NCI-H2227 treated with DMSO at 0.1 percent for 48 hours (cell line): ENCODE measurements at regions not wholly inside any gene's neighbourhood (a gene's known extent, or its start where the extent isn't known, plus 50 kb on each side); places are given as distances from the start of the nearest gene placed in this dataset.

Source experiments
- DNase-seq: peaks from one replicate; lab custom pipeline; 2025; lab: John Stamatoyannopoulos, UW

DNA sequence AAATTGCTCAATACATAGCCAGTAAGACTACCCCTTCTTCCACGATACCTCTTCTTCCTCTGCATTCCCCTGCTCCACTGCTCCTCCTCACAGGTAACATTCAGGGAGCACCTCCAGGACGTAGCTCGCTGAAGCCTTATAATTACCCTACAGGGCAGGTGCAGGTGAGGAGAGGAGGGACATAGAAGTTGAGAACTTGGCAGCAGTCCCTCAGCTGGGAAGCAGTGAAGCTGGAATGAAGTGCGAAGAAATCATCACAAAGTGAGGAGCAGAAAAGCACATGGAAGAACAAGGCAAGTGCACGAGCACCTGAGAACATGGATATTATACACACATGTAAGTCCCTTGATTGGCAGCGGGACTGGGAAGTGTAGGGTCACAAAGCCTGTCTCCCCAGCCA lies 118.2 kb downstream of the HSD17B3 start:
- no peak for DNase-seq

DNA sequence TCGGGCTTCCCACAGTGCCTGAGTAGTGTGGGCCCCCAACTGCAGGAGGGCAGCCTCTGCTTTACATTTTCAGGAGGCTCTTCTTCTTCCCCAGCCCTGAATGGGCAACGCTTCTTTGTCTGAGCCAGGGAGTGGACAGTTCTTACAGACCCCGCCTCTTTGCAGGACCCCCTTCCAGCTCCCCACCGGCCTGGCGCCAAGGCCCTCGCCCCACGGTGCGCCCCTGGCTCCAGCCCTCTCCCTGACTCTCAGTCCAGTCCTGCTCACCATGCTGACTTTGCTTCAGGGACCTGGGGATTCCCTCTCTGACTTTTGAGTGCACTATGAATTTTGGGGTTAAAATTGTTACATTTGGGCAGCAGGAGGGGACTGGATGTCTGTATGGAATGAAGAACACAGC lies 123.8 kb downstream of the HSD17B3 start:
- DNase-seq: no peak

DNA sequence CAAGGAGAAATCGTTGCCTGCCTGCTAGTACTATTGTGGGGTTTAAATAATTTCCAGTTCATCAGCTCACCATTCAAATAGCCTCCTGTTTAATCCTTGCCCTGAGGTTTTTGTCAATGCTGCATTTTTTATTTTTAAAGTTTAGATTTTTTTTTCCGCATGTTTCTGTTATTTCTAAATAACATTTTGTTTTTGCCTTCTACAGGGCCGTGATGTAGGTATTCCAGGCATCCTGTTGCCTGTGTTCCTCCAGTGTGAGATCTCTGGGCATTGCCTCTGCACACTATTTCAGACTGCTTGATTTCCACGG lies 124.3 kb downstream of the HSD17B3 start:
- no peak for DNase-seq

DNA sequence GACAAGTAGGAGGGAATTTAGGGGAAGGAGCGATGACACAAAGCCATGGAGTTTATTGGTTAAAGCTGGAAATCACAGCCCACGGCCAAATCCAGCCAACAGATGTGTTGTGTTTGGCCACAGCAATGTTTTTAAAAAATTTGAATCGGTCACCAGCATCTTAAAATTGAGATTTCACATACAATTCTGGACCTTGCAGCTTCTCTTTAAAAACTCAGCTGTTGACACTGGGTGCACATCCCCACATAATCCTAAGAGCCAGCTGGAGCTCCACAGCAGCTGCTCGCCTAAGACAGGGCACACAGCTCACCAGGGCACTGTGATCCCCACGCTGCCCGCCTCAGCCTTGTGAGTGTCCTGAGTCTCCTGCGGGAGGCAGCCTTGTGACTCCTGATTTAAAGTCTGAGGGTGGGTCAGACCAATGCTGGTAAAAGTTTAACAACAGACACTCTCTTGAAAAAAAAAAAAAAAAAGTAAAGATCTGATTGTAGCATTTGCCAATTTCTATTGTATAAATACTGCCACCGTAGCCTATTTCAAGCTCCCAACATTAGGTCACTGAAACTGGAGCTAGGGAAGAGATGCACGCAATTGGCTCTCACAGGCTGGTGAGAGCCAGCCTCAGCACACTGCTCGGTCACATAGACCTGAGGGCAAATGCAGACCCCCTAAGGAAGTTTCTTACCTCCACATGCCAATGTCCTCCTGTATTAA lies 124.8 kb downstream of the HSD17B3 start:
- DNase-seq: no peak

DNA sequence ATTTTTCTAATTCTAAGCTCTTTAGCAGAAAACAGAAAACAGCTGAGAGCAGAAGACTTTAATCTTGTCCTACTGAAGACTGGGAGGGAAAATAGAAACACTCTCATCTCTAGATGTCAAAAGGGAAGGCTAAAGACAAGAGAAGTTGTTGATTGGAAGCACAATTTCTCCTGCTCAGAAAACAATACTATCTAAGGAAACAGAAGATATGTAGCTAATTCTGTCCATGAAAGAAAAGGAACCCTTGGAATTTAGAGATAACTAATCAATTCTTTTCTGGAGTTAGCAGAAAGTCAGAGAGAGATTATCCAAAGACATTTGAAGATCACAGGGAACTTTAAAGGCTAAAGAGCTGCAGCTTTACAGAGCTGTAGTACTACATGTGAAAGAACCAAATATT lies 126.2 kb downstream of the HSD17B3 start:
- DNase-seq: no peak

DNA sequence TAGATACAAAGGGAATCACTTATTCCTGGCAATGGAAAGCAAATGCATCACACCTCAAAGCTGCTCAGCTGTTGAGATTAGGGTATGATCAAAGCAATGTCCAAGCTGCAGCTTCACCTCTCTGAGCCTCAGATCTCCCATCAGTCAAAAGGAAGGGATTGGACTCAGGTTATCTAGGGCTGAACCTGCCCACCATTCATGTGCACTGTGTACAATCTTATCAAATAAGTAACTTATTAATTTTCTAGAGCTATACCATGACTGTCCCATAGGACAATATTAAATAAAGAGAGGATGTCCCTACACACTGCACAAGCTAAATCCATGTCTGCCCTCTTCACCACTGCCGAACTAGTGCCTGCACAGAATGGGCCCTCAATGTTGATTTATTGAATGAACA lies 127.0 kb downstream of the HSD17B3 start:
- no peak for DNase-seq

DNA sequence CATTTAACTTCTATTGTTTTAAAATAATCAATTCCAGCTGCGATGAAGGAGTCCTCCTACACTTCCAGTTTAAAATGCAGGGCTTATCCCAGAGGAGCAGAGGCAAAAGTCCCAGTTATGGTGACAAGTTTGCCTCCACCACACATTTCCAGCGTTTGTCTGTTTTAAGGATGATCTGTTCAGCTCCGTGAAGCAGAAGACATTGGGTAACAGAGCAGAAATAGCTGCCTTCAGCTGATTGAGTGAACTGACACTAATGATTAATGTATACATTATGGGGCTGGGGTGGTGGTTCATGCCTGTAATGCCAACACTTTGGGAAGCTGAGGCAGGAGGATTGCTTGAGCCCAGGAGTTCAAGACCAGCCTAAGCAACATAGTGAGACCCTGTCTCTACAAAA lies 127.6 kb downstream of the HSD17B3 start:
- DNase-seq: no peak

DNA sequence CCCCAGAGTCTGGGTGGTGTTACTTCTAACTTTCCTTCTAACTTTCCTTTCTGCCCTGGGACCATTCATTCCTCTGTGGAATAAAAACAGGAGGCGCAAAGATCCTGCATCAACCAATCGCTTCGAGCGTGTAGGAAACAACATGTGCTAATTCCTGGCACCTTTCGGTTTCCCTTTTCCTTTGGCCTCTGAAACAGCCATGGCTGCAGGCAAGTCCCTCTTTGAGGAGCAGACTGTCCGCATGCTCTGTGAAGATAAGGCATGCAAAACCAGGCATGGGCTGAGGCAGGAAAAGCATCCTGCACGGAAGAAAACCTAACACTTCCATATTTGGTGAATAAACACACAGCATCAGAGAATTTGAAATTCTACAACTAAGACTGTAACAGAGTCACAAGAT lies 128.3 kb downstream of the HSD17B3 start:
- no peak for DNase-seq

DNA sequence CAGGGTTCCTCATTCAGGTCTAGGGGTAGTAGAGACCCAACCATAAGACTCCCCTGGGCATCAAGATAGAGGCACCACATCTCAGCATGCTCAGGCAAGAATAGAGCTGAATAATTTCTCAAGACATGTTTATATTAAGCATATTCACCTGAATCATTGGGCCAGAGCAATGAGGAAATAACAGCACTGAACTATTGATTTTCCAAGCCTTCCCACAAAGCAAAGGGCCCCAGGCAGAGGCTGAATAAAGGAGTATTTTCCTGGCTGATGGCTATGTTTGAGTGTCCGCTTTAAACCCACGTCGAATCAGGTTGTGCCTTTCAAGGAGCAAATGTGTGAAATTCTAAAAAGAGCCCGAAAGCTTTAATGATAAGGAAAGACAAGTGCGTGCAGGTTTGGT lies 129.2 kb downstream of the HSD17B3 start:
- DNase-seq: no peak

DNA sequence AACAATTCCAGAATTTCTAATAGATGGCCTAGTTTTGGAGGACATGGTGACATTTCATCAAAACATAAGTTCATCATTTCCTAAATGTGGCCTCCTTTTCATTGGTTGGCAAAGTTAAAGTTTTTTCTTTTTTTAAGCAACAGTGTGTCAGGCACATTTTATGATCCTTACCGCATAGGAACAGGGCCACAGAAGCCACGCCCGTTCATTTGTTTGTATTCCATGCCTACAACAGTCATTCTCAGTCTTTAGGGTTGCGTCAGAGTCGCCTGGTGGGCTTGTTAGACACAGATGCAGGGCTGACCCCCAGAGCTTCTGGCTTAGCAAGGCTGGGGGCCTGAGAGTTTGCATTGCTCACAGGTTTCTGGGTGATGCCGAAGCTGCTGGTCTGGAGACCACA lies 130.2 kb downstream of the HSD17B3 start:
- DNase-seq: no peak

DNA sequence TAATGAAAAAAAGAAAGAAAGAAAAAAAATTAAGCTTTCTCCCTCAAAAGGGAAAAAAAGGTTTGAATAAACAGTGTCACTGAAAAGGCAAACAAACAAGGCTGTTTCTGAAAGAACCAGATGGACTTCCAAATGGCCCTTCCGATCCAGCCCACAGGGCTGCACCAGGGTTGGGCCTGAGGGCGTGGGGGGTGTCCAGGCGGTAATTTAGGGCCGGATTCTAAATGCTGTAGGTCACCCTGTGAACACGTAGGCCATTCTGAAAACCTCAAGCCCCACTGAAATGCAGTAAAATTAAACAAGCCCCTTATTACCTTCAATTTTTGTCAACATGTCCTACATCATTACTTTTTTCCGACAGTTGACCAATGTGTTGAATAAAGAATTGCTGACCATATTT lies 132.1 kb downstream of the HSD17B3 start:
- no peak for DNase-seq

DNA sequence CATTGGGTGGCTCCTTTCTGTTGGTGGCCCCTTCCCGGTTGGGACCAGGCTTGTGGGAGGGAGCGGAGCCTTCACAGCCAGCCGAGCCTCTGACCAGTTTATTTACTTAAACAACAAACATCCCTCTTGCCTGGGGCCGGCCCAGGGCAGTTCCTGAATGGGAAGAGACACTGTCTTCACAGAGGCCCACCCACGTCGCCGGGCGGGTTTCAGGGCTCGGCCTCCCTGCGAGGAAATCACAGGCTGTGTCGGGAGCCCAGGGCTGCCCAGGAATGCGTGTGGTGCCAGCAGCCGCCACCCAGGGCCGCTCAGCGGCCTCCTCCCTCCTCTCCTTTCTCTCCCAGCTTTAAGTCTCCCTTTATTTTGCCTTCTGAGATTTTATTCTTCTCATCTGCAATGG lies 132.5 kb downstream of the HSD17B3 start:
- DNase-seq: peak; percentile 8

DNA sequence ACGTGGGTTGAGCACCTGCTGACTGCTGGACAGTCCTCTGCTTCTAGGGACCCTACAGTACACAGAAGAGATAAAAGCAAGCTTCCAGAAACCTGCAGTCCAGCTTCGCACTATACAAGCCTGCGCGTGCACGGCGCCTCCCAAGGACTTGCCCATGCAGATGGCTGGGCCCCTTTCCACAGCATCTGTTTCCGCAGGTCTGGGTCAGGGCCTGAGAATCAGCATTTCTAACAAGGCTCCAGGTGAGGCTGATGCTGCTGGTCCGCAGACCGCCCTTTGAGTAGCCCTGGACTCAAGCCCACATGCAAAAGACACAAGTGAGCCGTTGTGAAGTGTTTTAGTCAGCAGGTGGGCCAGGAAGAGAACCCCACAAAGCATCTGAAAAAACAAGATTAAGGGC lies 133.1 kb downstream of the HSD17B3 start:
- no peak for DNase-seq

DNA sequence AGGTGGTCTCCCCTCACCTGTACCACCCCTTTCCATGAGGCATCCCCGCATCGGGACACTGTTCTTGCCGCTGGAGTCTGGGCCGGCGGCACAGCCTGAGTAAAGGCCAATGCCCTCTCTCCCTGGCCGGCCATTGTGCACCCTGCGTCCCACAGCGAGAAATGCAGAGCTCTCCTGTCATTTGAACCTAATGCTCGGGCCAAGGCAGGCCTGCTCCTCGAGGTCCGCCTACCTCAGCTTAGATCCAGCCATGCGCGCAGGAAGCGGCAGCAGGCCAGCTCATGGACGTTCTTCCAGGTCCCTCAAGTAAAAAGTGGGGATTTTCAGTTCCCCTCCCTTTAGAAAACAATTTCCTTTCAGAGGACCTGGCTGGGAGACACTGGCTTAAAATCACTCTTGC lies 135.0 kb downstream of the HSD17B3 start:
- DNase-seq: no peak

DNA sequence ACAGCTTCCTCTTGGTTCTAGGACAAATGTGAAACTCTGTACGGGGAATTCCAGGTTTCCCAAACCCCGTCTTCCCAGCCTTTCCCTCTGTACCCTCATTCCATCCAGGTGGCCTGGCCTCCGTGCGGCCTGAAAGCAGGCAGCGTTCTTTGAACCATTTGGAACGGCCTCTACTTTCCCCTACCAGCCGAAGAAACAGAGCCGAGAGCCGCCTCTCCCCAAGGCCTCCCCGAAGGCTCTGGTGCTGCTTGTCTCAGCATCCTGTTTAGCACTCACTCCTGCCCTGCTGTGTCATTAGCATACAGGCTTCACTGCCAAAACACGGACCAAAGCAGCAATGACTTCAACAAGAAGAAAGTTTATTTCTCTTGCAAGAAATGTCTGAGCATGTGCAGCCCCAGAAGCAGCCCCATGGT lies 137.7 kb downstream of the HSD17B3 start:
- no peak for DNase-seq

DNA sequence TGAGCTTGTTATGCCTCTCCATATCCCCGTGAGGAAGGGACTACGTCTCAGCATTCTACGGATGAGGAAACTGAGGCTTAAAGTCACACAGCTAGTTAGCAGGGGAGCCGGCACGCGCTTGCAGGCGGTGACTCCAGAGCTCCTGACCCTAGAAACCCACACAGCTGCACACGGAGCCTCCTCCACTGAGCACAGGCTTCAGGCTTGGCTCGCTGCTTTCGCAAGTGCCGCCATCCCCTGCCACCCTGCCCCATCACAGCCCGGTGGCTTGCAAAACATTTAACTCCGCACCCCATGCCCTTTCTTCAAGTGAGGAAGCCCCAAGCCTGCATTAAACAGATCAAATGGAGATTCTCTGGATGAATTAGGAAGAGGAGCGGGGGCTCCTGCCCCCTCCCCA lies 138.3 kb downstream of the HSD17B3 start:
- DNase-seq: no peak

DNA sequence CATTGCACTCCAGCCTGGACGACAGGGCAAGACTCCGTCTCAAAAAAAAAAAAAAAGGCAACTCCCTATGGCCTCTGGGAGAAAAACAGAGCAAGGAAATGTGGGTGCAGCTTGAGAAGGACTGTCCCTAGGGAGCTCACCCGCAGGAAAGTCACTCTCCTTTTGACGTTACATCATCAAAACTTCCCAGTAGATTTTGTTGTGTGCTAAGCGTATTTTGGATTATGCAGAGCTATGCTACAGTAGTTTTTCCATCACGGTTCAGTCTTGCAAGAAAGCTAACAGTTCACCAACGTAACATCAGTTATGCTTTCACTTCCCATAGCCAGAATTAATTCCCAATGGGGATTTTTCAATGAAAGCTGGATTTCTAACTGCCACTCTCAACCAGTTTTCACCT lies 138.8 kb downstream of the HSD17B3 start:
- no peak for DNase-seq

DNA sequence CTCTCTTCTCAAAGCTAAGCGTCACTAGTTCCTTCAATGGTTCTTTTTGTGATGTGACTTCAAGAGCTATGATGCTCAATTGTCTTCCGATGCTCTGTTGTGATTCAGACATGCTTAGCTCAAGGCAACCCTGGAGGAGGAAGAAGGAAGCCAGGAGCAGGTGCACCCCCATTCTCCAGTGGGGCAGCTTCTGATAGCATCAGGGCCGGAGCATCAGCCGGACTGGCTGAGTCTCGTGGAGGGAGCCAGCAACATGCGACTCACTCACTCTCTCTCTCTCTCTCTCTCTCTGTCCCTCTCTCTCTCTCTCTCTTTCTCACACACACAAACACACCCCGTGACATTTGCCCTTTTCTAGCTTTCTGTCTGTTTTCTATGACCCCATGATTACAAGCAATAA lies 140.2 kb downstream of the HSD17B3 start:
- DNase-seq: no peak

DNA sequence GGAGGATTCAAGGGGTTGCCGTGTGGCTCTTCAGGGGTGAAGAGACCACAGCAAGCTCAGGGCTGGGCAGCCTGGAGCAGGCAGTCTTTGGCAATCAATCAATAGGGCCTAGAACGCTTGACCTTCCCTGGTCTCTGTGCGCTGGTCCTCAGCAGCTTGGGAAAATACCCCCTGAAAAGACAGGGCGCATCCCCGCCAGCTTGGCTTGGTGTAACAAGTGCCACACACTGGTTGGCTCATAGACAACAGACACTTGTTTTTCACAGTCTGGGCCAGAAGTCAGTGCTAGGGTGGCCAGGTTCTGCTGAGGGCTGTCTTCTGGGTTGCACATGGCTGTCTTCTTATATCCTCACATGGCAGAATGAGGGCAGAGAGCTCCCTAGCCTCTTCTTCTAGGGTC lies 141.1 kb downstream of the HSD17B3 start:
- no peak for DNase-seq

DNA sequence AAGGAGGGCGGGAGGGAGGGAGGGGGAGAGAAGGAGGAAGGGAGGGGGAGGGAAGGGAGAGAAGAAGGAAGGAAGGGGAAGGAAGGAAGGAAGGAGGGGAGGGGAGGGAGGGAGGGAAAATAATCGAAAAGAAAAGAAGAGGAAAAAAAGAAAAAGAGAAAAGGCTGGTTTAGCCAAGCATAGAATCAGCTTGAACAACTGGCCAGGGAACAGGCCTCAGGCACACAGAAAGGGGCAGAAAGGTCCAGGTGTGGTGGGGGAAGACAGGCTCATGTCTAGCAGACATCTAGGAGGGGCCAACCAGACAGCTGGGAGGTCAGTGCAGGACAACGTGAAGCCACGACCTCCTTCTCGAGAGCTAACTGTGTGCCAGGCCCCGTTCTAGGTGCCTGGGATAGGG lies 141.8 kb downstream of the HSD17B3 start:
- DNase-seq: no peak

DNA sequence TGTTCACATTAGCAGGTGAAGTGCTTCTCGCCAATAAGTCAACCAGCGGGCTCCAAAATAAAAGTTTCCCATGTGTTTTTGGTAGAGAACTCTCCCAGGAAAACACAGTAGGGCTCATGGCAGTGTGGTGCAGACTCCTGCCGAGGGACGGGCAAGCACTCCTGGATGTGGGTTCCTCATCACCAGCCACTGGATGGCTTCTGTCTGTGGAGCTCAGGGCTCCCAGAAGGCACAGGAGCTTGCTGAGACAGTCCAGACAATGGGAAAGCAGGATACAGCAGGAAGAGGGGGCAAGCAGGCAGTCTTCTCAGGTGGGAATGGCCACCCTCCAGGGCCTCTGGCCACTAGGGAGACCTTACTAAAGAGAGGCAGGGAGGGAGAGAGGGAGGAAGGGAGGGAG lies 142.4 kb downstream of the HSD17B3 start:
- no peak for DNase-seq

DNA sequence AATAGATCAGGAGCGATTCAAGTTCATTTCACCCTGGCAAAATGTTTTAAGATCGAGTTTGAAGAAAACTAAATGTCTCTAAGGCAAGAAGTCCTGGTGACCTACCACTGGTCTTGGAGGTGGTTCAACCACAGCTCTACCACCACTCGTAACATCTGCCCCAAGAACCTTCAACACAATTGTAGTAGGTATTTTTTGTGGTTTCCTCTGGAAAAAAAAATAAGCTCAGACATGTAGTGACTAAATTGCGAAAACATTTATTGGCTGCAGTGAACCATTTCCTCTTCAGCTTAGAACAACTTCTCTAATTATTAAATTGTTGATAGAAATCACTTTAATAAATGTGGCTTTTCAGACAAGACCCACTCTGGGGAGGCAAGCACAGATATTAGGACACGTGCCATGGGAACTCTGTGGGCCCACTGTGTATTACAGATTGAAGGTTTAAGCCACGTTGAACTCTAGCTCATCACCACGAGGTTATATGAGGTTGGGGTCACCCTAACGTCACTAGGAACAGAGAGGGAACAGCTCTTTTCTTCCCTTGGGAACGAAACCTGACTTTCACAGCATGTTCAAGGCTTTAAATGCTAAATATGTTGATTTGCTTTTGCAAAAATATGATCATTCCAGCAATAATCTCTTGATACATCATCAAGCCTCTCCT lies 142.9 kb downstream of the HSD17B3 start:
- no peak for DNase-seq

DNA sequence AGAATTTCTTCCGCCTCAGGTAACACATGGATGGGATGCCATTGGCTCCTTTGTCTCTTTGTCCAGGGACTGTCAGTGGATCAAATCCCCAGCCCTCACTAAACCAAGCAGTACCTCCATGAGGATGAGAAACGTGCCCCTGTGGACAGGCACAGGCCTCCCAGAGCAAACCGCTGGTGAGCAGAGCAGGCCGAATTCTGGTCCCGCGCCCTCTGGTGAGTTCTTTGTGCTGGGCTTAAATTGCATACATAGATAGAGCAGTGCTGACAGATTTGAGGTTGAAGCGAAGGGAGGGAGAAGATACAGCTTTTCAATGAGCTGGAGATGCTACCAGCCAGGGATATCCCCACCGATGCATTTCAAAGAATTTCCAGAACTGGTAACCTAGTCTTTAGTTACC lies 143.8 kb downstream of the HSD17B3 start:
- DNase-seq: no peak

DNA sequence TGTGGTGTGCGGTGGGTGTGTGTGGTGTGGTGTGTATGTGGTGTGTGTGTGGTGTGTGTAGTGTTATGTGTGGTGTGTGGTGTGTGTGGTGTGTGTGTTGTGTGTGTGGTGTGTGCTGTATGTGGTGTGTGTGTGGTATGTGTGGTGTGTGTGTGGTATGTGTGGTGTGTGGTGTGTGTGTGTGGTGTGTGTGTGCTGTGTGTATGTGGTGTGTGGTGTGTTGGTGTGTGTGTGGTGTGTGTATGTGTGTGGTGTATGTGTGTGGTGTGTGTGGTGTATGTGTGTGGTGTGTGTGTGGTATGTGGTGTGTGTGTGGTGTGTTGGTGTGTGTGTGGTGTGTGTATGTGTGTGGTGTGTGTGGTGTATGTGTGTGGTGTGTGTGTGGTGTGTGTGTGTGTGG lies 144.3 kb downstream of the HSD17B3 start:
- no peak for DNase-seq
